Mucosa of rectum (tissue), 2 donors: ENCODE measurements at regions not wholly inside any gene's neighbourhood (a gene's known extent, or its start where the extent isn't known, plus 50 kb on each side); places are given as distances from the start of the nearest gene placed in this dataset.

Experiments used
- H3K27ac ChIP-seq, 2 donors: one replicate each; pipeline ENCODE4 v1.7.0; 2013; ENCODE audit warnings: inconsistent platforms in 2 of 2, low read depth in 2 of 2, low read length in 2 of 2
- H3K27me3 ChIP-seq, 2 donors: one replicate each; pipeline ENCODE4 v1.7.0; 2013; ENCODE audit warnings: low read length in 2 of 2; ENCODE audit not compliant: control insufficient read depth in 2 of 2, insufficient read depth in 2 of 2
- H3K36me3 ChIP-seq, 2 donors: one replicate each; pipeline ENCODE4 v1.7.0; 2013; ENCODE audit warnings: low read length in 2 of 2; ENCODE audit not compliant: control insufficient read depth in 2 of 2, insufficient read depth in 2 of 2
- H3K4me1 ChIP-seq, 2 donors: one replicate each; pipeline ENCODE4 v1.7.0; 2013; ENCODE audit warnings: low read length in 2 of 2, mild to moderate bottlenecking in 1 of 2; ENCODE audit not compliant: control insufficient read depth in 2 of 2, insufficient read depth in 2 of 2
- H3K4me3 ChIP-seq, 2 donors: one replicate each; pipeline ENCODE4 v1.7.0; 2013; ENCODE audit warnings: low read length in 2 of 2
- H3K9ac ChIP-seq, 2 donors: one replicate each; pipeline ENCODE4 v1.7.0; 2013; ENCODE audit warnings: low read length in 2 of 2, low read depth in 1 of 2, mild to moderate bottlenecking in 1 of 2
- H3K9me3 ChIP-seq, 2 donors: one replicate each; pipeline ENCODE4 v1.7.0; 2013; ENCODE audit warnings: low read length in 2 of 2; ENCODE audit not compliant: control insufficient read depth in 2 of 2
- donor health status: healthy.
- donor health status: Normal muscosa, but diverticular disease.

DNA sequence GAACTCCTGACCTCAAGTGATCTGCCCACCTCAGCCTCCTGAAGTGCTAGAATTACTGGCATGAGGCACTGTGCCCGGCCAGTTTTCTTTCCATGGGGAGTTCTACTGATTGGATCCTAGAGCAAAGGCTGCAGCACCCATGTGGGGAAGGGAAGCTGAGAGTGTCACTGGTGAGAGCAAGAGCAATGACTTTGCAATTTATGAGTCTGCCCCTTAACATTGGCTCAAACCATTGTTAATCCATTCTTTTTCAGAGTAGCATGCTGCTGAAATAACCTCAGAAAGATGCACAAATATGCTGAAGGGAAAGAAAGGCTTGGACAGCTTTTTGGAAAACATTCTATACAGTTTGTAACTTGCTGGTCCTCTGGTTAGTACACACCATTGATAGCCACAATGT is 116.4 kb upstream of the PPARGC1A start:
- H3K9me3 ChIP-seq = no peaks in the 10 kb centered on the region
- H3K27me3 ChIP-seq = no peaks in the 10 kb centered on the region
- no peak overlapping the region for H3K9ac ChIP-seq
- no peaks in the 10 kb centered on the region for H3K36me3 ChIP-seq
- H3K27ac ChIP-seq = no peak overlapping the region
- H3K4me3 ChIP-seq = no peak overlapping the region
- H3K4me1 ChIP-seq = no peaks in the 10 kb centered on the region

DNA sequence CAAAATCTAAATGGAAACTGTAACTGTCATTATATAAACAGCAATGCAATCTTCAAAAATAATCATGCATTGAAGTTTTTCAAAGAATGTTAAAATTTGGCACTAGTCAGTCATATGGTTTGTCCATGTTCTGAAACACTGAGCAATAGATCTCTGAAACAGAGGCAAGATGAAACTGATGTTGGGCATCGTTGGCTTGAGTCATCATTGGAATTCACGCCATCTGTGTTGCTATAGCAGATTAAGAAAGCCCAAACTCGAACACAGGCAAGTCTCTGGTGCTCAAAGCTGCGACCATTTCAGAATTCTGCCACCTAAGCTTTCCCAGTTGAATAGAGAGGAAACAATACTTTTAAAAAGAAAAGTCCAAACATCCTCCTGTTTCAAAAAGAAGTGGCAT is 114.1 kb upstream of the PPARGC1A start:
- Histone ChIP-seq H3K27me3 (no peaks in the 10 kb centered on the region), H3K4me3 (no peak overlapping the region), H3K9me3 (no peaks in the 10 kb centered on the region), H3K9ac (no peak overlapping the region), H3K27ac (no peak overlapping the region), H3K36me3 (no peaks in the 10 kb centered on the region), H3K4me1 (no peaks in the 10 kb centered on the region)

DNA sequence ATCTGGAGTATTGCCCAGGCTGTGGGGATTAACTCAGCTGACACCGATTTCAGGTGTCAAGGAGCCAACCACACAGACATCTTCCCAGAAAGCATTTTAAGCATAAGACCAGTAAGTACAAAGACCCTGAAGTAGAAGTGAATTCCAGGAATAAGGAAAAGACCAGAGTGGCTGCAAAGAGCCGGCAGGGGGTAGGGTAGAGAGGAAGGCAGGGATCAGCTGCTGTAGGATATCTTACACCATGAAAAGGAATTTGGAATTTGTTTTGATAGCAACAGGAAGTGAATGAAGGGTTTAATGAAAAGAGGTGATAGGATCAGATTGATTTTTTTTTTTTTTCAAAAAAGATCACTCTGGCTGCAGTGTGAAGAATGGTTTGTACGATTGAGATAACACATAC is 113.6 kb upstream of the PPARGC1A start:
- Histone ChIP-seq H3K4me3 (no peak overlapping the region), H3K27me3 (no peaks in the 10 kb centered on the region), H3K9me3 (no peaks in the 10 kb centered on the region), H3K27ac (no peak overlapping the region), H3K36me3 (no peaks in the 10 kb centered on the region), H3K9ac (no peak overlapping the region), H3K4me1 (no peaks in the 10 kb centered on the region)

DNA sequence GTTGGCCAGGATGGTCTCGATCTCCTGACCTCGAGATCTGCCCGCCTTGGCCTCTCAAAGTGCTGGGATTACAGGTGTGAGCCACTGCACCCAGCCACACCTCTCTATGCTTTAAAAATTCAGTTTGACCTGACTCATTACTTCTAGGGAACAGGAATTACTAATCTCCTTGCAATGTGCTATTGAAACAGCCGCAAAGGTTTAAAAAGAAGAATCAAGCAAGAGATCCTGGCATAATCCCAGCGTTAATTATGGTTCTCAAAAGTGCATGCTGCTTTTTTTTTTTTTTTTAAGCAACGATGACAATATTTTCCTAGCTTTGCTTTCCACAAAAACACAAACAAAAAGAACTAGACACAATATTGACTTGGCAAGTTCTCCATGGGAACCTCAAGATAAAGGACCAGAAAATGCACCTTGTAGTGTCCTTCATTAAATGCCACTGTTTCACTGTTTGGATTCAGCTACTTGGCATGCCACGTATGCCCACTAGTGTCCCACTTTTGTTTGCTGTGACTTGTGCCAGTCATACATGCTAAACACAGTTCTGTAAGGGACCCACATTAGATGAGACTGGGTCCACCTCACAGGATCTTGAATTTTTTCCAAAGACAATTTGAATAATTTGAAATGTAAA is 112.6 kb upstream of the PPARGC1A start:
- H3K36me3 ChIP-seq = no peaks in the 10 kb centered on the region
- no peak overlapping the region for H3K4me3 ChIP-seq
- no peaks in the 10 kb centered on the region for H3K9me3 ChIP-seq
- no peaks in the 10 kb centered on the region for H3K27me3 ChIP-seq
- H3K9ac ChIP-seq = no peak overlapping the region
- no peaks in the 10 kb centered on the region for H3K4me1 ChIP-seq
- no peak overlapping the region for H3K27ac ChIP-seq

DNA sequence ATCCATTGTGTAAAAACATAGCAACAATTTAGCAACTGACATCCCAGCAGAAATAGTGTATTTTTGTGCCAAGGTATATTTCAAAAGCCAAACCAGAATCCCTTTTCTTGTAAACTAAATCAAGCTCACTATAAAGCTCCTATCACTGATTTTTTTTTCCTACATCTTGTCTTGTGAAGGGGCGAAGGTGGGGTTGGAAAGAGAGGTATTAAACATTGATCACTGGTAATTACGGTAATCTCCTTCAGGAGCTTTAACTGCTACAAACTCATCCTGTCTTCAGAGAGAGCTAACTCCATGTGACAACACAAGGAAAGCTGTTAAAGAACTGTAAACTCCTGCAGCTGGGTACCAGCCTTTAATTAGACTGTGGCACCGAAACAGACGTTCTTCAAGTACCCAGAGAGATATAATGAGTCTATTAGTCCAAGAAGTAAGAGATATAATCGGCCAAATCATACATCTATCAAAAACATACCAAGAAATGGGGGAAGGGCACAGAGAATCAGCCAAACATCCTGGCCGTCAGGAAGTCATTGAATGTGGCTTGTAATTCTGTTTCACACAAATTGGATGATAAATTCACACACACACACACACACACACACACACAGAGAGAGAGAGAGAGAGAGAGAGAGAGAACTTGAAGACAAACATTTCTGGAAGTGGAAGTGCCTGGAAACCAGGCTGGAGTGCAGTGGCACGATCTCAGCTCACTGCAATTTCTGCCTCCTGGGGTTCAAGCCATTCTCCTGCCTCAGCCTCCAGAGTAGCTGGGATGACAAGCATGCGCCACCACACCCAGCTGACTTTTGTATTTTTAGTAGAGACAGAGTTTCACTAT is 111.9 kb upstream of the PPARGC1A start:
- H3K36me3 ChIP-seq = no peaks in the 10 kb centered on the region
- H3K27me3 ChIP-seq = no peaks in the 10 kb centered on the region
- no peaks in the 10 kb centered on the region for H3K4me1 ChIP-seq
- no peak overlapping the region for H3K27ac ChIP-seq
- H3K4me3 ChIP-seq = no peak overlapping the region
- H3K9me3 ChIP-seq = no peaks in the 10 kb centered on the region
- no peak overlapping the region for H3K9ac ChIP-seq

DNA sequence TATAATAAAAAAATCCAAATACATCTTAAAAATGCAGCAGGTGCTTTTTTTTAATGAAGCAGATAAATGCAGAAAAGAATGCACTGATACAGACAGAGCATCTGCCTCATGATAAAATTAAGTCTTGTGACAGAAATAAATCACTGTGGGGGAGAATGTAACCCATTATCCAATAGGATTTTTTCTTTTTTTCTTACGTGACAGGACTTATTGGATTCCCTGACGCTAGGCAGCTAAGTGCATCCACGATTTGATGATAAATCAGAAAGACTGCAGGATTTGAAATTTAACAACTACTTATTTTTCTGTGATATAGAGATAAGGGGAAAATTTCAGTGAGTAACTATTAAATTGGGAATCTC is 110.6 kb upstream of the PPARGC1A start:
- Histone ChIP-seq H3K27me3 (no peaks in the 10 kb centered on the region), H3K4me3 (no peak overlapping the region), H3K36me3 (no peaks in the 10 kb centered on the region), H3K9ac (no peak overlapping the region), H3K27ac (no peak overlapping the region), H3K4me1 (no peaks in the 10 kb centered on the region), H3K9me3 (no peaks in the 10 kb centered on the region)

DNA sequence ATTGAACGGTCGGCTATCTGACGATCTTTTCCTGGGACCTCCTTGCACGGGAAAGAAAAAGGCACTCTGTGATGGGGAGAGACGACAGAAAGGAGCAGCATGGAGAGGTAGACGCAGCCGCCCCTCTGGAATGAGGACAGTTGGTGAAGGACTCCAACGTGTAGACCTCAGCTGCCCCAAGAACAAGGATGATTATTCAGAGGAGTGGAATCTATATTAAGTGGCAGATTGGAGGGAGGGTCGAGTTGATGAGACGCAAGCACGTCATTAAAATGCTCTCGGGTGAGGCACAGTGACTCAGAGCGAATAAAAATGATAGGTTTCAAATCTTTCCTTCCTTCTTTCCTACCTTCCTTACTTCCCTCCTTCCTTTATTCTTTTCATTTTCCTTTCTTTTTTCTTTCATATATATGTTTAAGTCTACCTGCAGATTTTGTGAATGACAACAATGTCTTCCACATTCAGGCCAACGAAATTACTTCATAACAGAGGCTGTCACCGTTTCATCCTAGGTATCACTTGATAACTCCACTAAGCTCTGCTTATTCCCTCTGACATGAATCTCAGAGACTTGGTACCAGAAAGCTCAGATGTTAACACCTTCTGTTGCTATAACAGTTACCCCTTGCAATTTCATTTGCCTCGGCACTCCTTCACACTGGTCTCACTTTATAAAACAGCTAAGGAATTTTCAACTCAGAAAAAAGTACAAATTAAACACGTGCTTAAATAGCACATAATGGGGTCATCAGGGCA is 110.0 kb upstream of the PPARGC1A start:
- Histone ChIP-seq H3K36me3 (no peaks in the 10 kb centered on the region), H3K9me3 (no peaks in the 10 kb centered on the region), H3K9ac (no peak overlapping the region), H3K27ac (no peak overlapping the region), H3K4me1 (no peaks in the 10 kb centered on the region), H3K27me3 (no peaks in the 10 kb centered on the region), H3K4me3 (no peak overlapping the region)

DNA sequence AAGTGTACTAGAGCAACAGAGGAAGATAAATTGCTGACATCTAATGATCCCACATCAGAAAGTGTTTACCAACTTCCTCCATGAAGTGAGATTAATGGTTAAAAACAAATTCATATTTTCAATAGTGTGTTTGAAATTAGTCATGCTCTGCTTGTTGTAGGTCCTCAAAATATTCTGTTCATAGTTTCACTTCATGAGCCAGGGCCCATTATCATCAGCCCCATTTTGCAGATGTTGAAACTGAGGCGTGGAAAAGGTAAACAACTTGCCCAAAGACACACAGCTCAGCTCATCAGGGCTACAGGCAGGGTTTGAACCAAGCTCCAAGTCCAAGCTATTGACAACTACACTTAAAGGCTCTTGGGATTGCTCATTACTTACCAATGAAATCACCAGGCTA is 103.5 kb upstream of the PPARGC1A start:
- Histone ChIP-seq H3K4me3 (no peak overlapping the region), H3K9me3 (no peaks in the 10 kb centered on the region), H3K9ac (no peak overlapping the region), H3K27me3 (no peaks in the 10 kb centered on the region), H3K36me3 (no peaks in the 10 kb centered on the region), H3K27ac (no peak overlapping the region), H3K4me1 (no peaks in the 10 kb centered on the region)

DNA sequence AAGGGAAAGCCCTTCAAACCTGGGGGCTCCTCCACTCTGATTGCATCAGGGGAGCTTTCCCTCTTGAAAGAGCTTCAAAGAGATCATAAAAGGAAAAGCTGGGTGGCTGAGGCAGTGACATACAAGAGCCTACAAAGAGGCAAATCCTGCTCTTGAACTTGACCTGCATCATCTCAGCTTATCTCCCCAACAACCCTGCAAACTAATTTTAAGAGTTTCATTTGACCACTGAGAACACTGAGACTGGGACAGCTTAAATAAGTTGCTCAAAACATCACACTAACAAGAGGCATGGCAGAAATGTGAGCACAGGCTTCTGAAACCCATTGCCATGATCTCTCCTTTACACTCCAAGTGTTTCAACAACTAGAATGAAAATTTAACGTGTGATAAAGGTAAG is 101.6 kb upstream of the PPARGC1A start:
- Histone ChIP-seq H3K9ac (no peak overlapping the region), H3K27ac (no peak overlapping the region), H3K36me3 (no peaks in the 10 kb centered on the region), H3K4me3 (no peak overlapping the region), H3K27me3 (no peaks in the 10 kb centered on the region), H3K4me1 (no peaks in the 10 kb centered on the region), H3K9me3 (no peaks in the 10 kb centered on the region)

DNA sequence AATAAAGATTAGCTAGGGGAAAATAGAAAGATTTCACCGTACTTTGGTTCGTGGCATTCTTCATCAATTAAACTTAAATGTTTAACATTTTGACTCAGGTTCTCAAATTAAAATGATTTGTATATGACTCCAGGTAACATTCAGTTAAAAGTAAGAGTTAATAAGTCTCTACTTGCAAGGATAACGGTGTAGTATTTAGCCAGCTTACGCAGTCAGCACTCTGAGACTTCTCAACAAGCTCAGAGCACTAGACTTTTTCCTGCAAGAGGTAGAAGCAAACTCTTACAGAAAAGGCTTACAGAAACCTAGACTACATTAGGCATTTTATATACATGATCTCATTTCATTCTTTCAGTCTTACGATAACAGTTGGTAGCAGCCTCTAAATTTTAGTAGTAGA is 96.4 kb upstream of the PPARGC1A start:
- H3K27me3 ChIP-seq = no peaks in the 10 kb centered on the region
- no peaks in the 10 kb centered on the region for H3K4me1 ChIP-seq
- H3K27ac ChIP-seq = no peak overlapping the region
- no peaks in the 10 kb centered on the region for H3K9me3 ChIP-seq
- no peaks in the 10 kb centered on the region for H3K36me3 ChIP-seq
- no peak overlapping the region for H3K4me3 ChIP-seq
- no peak overlapping the region for H3K9ac ChIP-seq
